ENCODE measurements at regions not wholly inside any gene's neighbourhood (a gene's known extent, or its start where the extent isn't known, plus 50 kb on each side); places are given as distances from the start of the nearest gene placed in this dataset.
"Not testable (repeated sequence)": the region's sequence is repeated elsewhere in the genome, so short reads cannot be mapped to it uniquely, and the experiment has no call there.

- no peaks in the 10 kb centered on the region for H3K36me3 ChIP-seq
- TF ChIP-seq CTCF (IDR thresholded peaks at IDR 0.05): no peak
- no peaks in the 10 kb centered on the region for H3K27me3 ChIP-seq
- WGBS, 2 donors: 71 to 77% methylated on average over 9 of the region's 9 CpGs
- no peak overlapping the region for H3K27ac ChIP-seq
- intact Hi-C loops (cut with DNase I): no loop called here
- no peak for ATAC-seq
- no peak overlapping the region for H3K4me3 ChIP-seq
- DNase-seq: no peak
- no peaks in the 10 kb centered on the region for H3K4me1 ChIP-seq
- peaks cover 0 to 5% (median 0%) of the 10 kb centered on the region in 11 donors for H3K9me3 ChIP-seq
These were observed 301.9 kb upstream of the TAC1 start for GRCh38 chr7:97430006-97430405.

GRCh38 chr7:97439637-97440214 is 292.2 kb upstream of the TAC1 start:
- ATAC-seq (no peak), DNase-seq (no peak)
- H3K27ac ChIP-seq: no peak overlapping the region
- H3K27me3 ChIP-seq: no peaks in the 10 kb centered on the region
- no peaks in the 10 kb centered on the region for H3K4me1 ChIP-seq
- no peaks in the 10 kb centered on the region for H3K36me3 ChIP-seq
- WGBS, 2 donors: 62 to 71% methylated on average over 5 of the region's 5 CpGs
- intact Hi-C loops (cut with DNase I): no loop called here
- no peak for TF ChIP-seq CTCF (IDR thresholded peaks at IDR 0.05)
- H3K9me3 ChIP-seq: peaks cover 0 to 39% (median 19%) of the 10 kb centered on the region in 11 donors
- no peak overlapping the region for H3K4me3 ChIP-seq

- intact Hi-C loops (cut with DNase I): no loop called here
- no peaks in the 10 kb centered on the region for H3K36me3 ChIP-seq
- H3K4me1 ChIP-seq: no peaks in the 10 kb centered on the region
- H3K27me3 ChIP-seq: no peaks in the 10 kb centered on the region
- DNase-seq (no peak), ATAC-seq (no peak)
- 45 to 57% methylated on average over 5 of the region's 5 CpGs for whole genome bisulfite sequencing, 2 donors
- no peak overlapping the region for H3K27ac ChIP-seq
- H3K4me3 ChIP-seq: no peak overlapping the region
- peaks cover 0 to 27% (median 0%) of the 10 kb centered on the region in 11 donors for H3K9me3 ChIP-seq
- no peak for TF ChIP-seq CTCF (IDR thresholded peaks at IDR 0.05)
These were observed 285.5 kb upstream of the TAC1 start for GRCh38 chr7:97446361-97446760.

- H3K27ac ChIP-seq; intact Hi-C loops (cut with DNase I); H3K27me3 ChIP-seq; H3K4me1 ChIP-seq; ATAC-seq; H3K36me3 ChIP-seq; DNase-seq; H3K4me3 ChIP-seq: not testable (repeated sequence)
- H3K9me3 ChIP-seq: peaks cover 0 to 19% (median 0%) of the 10 kb centered on the region in 11 donors
- 87 to 88% methylated on average over 3 of the region's 3 CpGs for WGBS, 2 donors
These were observed 282.4 kb upstream of the TAC1 start for GRCh38 chr7:97449448-97449847.

- intact Hi-C loops (cut with DNase I): no loop called here
- H3K27ac ChIP-seq: no peak overlapping the region
- no peaks in the 10 kb centered on the region for H3K4me1 ChIP-seq
- H3K4me3 ChIP-seq: no peak overlapping the region
- no peak for TF ChIP-seq CTCF (IDR thresholded peaks at IDR 0.05)
- H3K27me3 ChIP-seq: no peaks in the 10 kb centered on the region
- peaks cover 0 to 19% (median 0%) of the 10 kb centered on the region in 11 donors for H3K9me3 ChIP-seq
- DNase-seq (no peak), ATAC-seq (no peak)
- H3K36me3 ChIP-seq: no peaks in the 10 kb centered on the region
- WGBS, 2 donors: 40 to 47% methylated on average over 1 of the region's 1 CpG
These were observed 281.4 kb upstream of the TAC1 start for GRCh38 chr7:97450516-97450915.
